ENCODE measurements at regions not wholly inside any gene's neighbourhood (a gene's known extent, or its start where the extent isn't known, plus 50 kb on each side); places are given as distances from the start of the nearest gene placed in this dataset.

DNA sequence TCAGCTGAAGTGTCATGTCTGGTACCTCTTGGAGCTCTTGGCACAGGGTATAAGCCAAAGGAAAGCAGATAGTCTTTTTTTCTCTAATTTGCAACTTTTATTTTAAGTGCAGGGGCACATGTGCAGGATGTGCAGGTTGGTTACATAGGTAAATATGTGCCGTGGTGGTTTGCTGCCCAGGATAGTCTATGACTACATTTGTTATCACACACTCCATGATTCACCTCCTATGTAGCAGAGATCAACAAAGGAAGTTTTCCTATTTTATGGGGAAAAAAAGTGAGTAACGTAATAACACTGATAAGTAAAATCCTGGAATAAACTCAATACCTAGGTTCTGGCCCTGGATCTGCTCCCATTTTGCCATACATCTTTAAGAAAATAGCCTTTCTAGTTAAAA is 234.6 kb downstream of the CAAP1 start:
- TF ChIP-seq, protein P1, sequence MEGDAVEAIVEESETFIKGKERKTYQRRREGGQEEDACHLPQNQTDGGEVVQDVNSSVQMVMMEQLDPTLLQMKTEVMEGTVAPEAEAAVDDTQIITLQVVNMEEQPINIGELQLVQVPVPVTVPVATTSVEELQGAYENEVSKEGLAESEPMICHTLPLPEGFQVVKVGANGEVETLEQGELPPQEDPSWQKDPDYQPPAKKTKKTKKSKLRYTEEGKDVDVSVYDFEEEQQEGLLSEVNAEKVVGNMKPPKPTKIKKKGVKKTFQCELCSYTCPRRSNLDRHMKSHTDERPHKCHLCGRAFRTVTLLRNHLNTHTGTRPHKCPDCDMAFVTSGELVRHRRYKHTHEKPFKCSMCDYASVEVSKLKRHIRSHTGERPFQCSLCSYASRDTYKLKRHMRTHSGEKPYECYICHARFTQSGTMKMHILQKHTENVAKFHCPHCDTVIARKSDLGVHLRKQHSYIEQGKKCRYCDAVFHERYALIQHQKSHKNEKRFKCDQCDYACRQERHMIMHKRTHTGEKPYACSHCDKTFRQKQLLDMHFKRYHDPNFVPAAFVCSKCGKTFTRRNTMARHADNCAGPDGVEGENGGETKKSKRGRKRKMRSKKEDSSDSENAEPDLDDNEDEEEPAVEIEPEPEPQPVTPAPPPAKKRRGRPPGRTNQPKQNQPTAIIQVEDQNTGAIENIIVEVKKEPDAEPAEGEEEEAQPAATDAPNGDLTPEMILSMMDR (IDR thresholded peaks at IDR 0.05; ENCODE audit: low read depth, low read length, poor library complexity, severe bottlenecking), result no peak
- TF ChIP-seq EZH2phosphoT487 (IDR thresholded peaks at IDR 0.05; ENCODE audit: borderline replicate concordance, low read length), result no peak
